K562 (cell line): ENCODE measurements at regions not wholly inside any gene's neighbourhood (a gene's known extent, or its start where the extent isn't known, plus 50 kb on each side); places are given as distances from the start of the nearest gene placed in this dataset.

ENCODE experiments used
- ATAC-seq: fragments of 200-7000 bp; cut with Tn5 transposase; 3 replicates; pipeline ENCODE4 v1.9.1; 2020; ENCODE audit warnings: moderate library complexity
- BruUV-seq: library from RNA; stranded (reverse); fragments of 400-500 nt; replicated peaks from 2 replicates; lab custom pipeline; 2021; lab: Mats Ljungman, UMichigan
- CTCF ChIA-PET: fragments of 300-600 bp; formaldehyde crosslinking; extraction: SDS; loops from one replicate; lab custom pipeline; 2021; ENCODE audit warnings: low intra/inter-chr PET ratio; lab: Yijun Ruan, JAX
- POLR2A ChIA-PET: fragments of 300-600, 350-650 bp; sonication (Branson Sonifier 250); formaldehyde crosslinking; extraction: SDS; loops from one replicate; lab custom pipeline; 2021; ENCODE audit warnings: antibody characterized with exemption, inconsistent platforms; lab: Yijun Ruan, JAX
- DNase-seq, 4 experiments: peaks; one replicate each; pipeline versions ENCODE4 v3.0.0 to v3.0.0-alpha.2; 2011 to 2018; ENCODE audit warnings: low spot score in 3 of 4, mixed read lengths in 3 of 4; ENCODE audit errors: extremely low read depth in 1 of 4
- FAIRE-seq: peaks from 2 replicates; lab custom pipeline; 2011; peaks lifted over from hg19 to GRCh38; lab: Jason Lieb, UNC
- H2AFZ ChIP-seq: 2 replicates; pipeline ENCODE4 v1.6.0; 2011; ENCODE audit warnings: low read depth, low read length, control low read depth, inconsistent platforms
- H3K27ac ChIP-seq: fragments of 200-600 bp; 3 replicates; pipeline ENCODE4 v1.8.0; 2011; ENCODE audit warnings: low read depth, mild to moderate bottlenecking, control low read depth, inconsistent platforms, low read length, moderate library complexity, mixed read lengths; ENCODE audit errors: extremely low read depth
- H3K27me3 ChIP-seq, 2 experiments: fragments of 300-600 bp in 1 of 2; 2 replicates in 1 of 2; 3 replicates in 1 of 2; pipeline versions ENCODE4 v1.6.0 to v1.8.0; 2011; ENCODE audit warnings: inconsistent platforms in 2 of 2, low read length in 2 of 2, mild to moderate bottlenecking in 1 of 2, mixed read lengths in 1 of 2, moderate library complexity in 1 of 2; ENCODE audit not compliant: control insufficient read depth in 2 of 2, insufficient read depth in 2 of 2
- H3K36me3 ChIP-seq: fragments of 300-600 bp; 3 replicates; pipeline ENCODE4 v1.8.0; 2011; ENCODE audit warnings: mild to moderate bottlenecking, low read length, inconsistent platforms; ENCODE audit not compliant: control insufficient read depth, insufficient read depth
- H3K4me1 ChIP-seq, 2 experiments: fragments of 200-600 bp in 1 of 2; replicated peaks in 1 of 2; 2 replicates in 1 of 2; 3 replicates in 1 of 2; pipeline versions ENCODE4 v1.5.1 to v1.8.0; 2011; ENCODE audit warnings: inconsistent platforms in 2 of 2, low read length in 2 of 2, mild to moderate bottlenecking in 1 of 2, mixed read lengths in 1 of 2, moderate library complexity in 1 of 2; ENCODE audit not compliant: control insufficient read depth in 2 of 2, insufficient read depth in 2 of 2
- H3K4me2 ChIP-seq: 2 replicates; pipeline ENCODE4 v1.6.1; 2011; ENCODE audit warnings: low read length, control low read depth, inconsistent platforms, mixed read lengths; ENCODE audit not compliant: insufficient read depth
- H3K4me3 ChIP-seq: fragments of 200-600 bp; sonication (generic), shearing (Covaris generic); 2 replicates; pipeline ENCODE4 v1.5.1; 2016; ENCODE audit warnings: control low read depth, inconsistent platforms
- H3K79me2 ChIP-seq: fragments of 200-600 bp; 3 replicates; pipeline ENCODE4 v1.8.0; 2011; ENCODE audit warnings: low read length, inconsistent platforms; ENCODE audit not compliant: control insufficient read depth, insufficient read depth
- H3K9ac ChIP-seq, 2 experiments: 2 replicates each; pipeline versions ENCODE4 v1.6.0 to v1.6.1; 2011; ENCODE audit warnings: low read depth in 2 of 2, low read length in 2 of 2, control low read depth in 1 of 2, inconsistent platforms in 1 of 2, mild to moderate bottlenecking in 1 of 2, mixed read lengths in 1 of 2; ENCODE audit not compliant: insufficient read depth in 1 of 2
- H3K9me1 ChIP-seq: one replicate; pipeline ENCODE4 v1.6.0; 2011; ENCODE audit warnings: inconsistent platforms, mild to moderate bottlenecking, low read length, moderate library complexity; ENCODE audit not compliant: control insufficient read depth, insufficient read depth
- H3K9me3 ChIP-seq: replicated peaks from 2 replicates; pipeline ENCODE4 v1.5.1; 2011; ENCODE audit warnings: low read depth, low read length, inconsistent platforms; ENCODE audit not compliant: control insufficient read depth, insufficient read depth
- H4K20me1 ChIP-seq: replicated peaks from 2 replicates; pipeline ENCODE4 v1.6.1; 2011; ENCODE audit warnings: low read length, inconsistent platforms, mixed read lengths; ENCODE audit not compliant: control insufficient read depth, insufficient read depth
- CBX1 ChIP-seq: sonication (generic); IDR thresholded peaks from 2 replicates; pipeline ENCODE4 v1.6.1; 2016; ENCODE audit warnings: antibody characterized with exemption, low read depth, mild to moderate bottlenecking
- CCNT2 ChIP-seq: IDR thresholded peaks from 2 replicates; pipeline ENCODE4 v1.6.1; 2011; ENCODE audit warnings: borderline replicate concordance, low read depth, mild to moderate bottlenecking, moderate library complexity, mixed read lengths, low read length; ENCODE audit not compliant: insufficient read length; ENCODE audit errors: extremely low read depth
- DACH1 ChIP-seq: fragments of 450-650 bp; IDR thresholded peaks from 2 replicates; pipeline ENCODE4 v1.6.1; 2018; ENCODE audit not compliant: partially characterized antibody
- EP300 ChIP-seq: IDR thresholded peaks from 2 replicates; pipeline ENCODE4 v1.6.1; 2012; ENCODE audit warnings: low read length, improper control_type of control experiment
- ESRRA ChIP-seq: fragments of 450-650 bp; IDR thresholded peaks from 2 replicates; pipeline ENCODE4 v1.6.1; 2014; ENCODE audit warnings: low read depth, mild to moderate bottlenecking, moderate library complexity, borderline replicate concordance
- HSF4 ChIP-seq: fragments of 250-450 bp; sonication (Bioruptor Pico); IDR thresholded peaks from 2 replicates; pipeline ENCODE4 v2.1.2; 2022; ENCODE audit warnings: mild to moderate bottlenecking, moderate library complexity, borderline replicate concordance
- KLF1 ChIP-seq: fragments of 450-650 bp; IDR thresholded peaks from 2 replicates; pipeline ENCODE4 v1.6.1; 2016; ENCODE audit warnings: missing genetic modification characterization, missing compliant biosample characterization
- KLF13 ChIP-seq: fragments of 450-650 bp; IDR thresholded peaks from 2 replicates; pipeline ENCODE4 v1.6.1; 2016; ENCODE audit warnings: missing genetic modification characterization, low read depth, mild to moderate bottlenecking, missing compliant biosample characterization, moderate library complexity, borderline replicate concordance
- MYC ChIP-seq, 2 experiments: fragments of 250-450 bp in 1 of 2; sonication (Bioruptor Pico) in 1 of 2; IDR thresholded peaks; 2 replicates each; pipeline versions ENCODE4 v1.5.1 to v1.6.1; 2012 to 2021; ENCODE audit warnings: low read depth in 2 of 2, borderline replicate concordance in 1 of 2, improper control_type of control experiment in 1 of 2, low read length in 1 of 2, mild to moderate bottlenecking in 1 of 2, moderate library complexity in 1 of 2
- NCOA4 ChIP-seq: fragments of 450-650 bp; IDR thresholded peaks from 2 replicates; pipeline ENCODE4 v1.6.1; 2018; ENCODE audit warnings: mild to moderate bottlenecking; ENCODE audit not compliant: partially characterized antibody
- PHF21A ChIP-seq: fragments of 450-650 bp; IDR thresholded peaks from 2 replicates; pipeline ENCODE4 v1.6.1; 2017; ENCODE audit warnings: low read depth, borderline replicate concordance
- RBM17 ChIP-seq: fragments of 200-400 bp; formaldehyde crosslinking; IDR thresholded peaks from 2 replicates; pipeline ENCODE4 v1.6.1; 2017; ENCODE audit warnings: low read depth, mild to moderate bottlenecking, low read length, borderline replicate concordance
- SREBF2 ChIP-seq: sonication (generic); formaldehyde crosslinking; IDR thresholded peaks from 2 replicates; pipeline ENCODE4 v1.4.0; 2020; ENCODE audit warnings: mild to moderate bottlenecking, missing genetic modification reagents
- YY1 ChIP-seq, 3 experiments: IDR thresholded peaks; 2 replicates each; pipeline ENCODE4 v1.6.1; 2011; ENCODE audit warnings: low read length in 2 of 3, mild to moderate bottlenecking in 2 of 3, moderate library complexity in 2 of 3, borderline replicate concordance in 1 of 3, control low read depth in 1 of 3, low read depth in 1 of 3; ENCODE audit not compliant: insufficient read depth in 3 of 3, insufficient replicate concordance in 2 of 3, control insufficient read depth in 1 of 3, insufficient read length in 1 of 3; ENCODE audit errors: extremely low read depth in 1 of 3
- ZNF239 ChIP-seq: fragments of 250-450 bp; sonication (Bioruptor Pico); IDR thresholded peaks from 2 replicates; pipeline ENCODE4 v1.4.0; 2020; ENCODE audit warnings: mild to moderate bottlenecking
- ZNF282 ChIP-seq: sonication (generic); formaldehyde crosslinking; IDR thresholded peaks from 2 replicates; pipeline ENCODE4 v1.8.1; 2023; ENCODE audit warnings: missing genetic modification reagents
- ZNF57 ChIP-seq: fragments of 450-650 bp; formaldehyde crosslinking; IDR thresholded peaks from 2 replicates; pipeline ENCODE4 v1.4.0; 2020; ENCODE audit warnings: mild to moderate bottlenecking, moderate library complexity
- WGBS: fragments of 100-300 bp; shearing (Covaris generic); methylation state at CpG from one replicate; pipeline ENCODE4 v1.1.6; 2016; ENCODE audit warnings: low coverage, mixed read lengths; ENCODE audit not compliant: insufficient coverage; ENCODE audit errors: missing lambda C conversion rate; 5-methylcytosine and 5-hydroxymethylcytosine counted together
- in situ Hi-C: fragments of 300-500 bp; cut with MboI; formaldehyde crosslinking; loops from 4 replicates; pipeline ENCODE4 v1.15.0; 2018; ENCODE audit warnings: inconsistent platforms, mixed read lengths
- intact Hi-C: fragments of 100-400 bp; cut with micrococcal nuclease; formaldehyde crosslinking; loops from 2 replicates; pipeline ENCODE4 v1.14.2; 2022
- TF ChIP-seq, protein P1 (sequence below): fragments of 450-650 bp; IDR thresholded peaks from 2 replicates; pipeline ENCODE4 v1.6.1; 2017; ENCODE audit warnings: mild to moderate bottlenecking, moderate library complexity
- TF ChIP-seq, protein P2 (sequence below): fragments of 450-650 bp; IDR thresholded peaks from 2 replicates; pipeline ENCODE4 v1.6.1; 2016; ENCODE audit warnings: low read depth, mild to moderate bottlenecking, moderate library complexity
- TF ChIP-seq, protein P3 (sequence below): IDR thresholded peaks from 2 replicates; pipeline ENCODE4 v1.6.1; 2014; ENCODE audit warnings: antibody characterized with exemption

DNA sequence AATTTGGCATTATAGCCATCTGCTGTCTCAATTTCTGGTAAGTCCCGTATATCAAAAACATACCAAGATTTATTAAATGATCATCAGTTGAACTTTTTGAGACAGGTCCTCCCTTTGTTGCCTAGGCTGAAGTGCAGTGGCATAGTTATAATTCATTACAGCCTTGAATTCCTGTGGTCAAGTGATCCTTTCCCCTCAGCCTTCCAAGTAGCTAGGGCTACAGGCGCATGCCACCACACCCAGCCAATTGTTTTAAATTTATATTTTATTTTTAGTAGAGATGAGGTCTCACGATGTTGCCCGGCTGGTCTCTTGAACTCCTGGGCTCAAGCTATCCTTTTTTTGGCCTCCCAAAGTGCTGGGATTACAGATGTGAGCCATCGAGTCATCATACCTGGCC, 418.9 kb downstream of the ARHGEF28 start:
- ChIA-PET POLR2A (interaction anchor here (0.6 to 0.9 kb wide), 2 partner anchors 109 to 126 kb away, joined by 3 read pairs; no protein-coding TSS in a partner anchor), CTCF (no interaction called here)
- DNase-seq (no peak), FAIRE-seq (no peak), ATAC-seq (no peak)
- Histone ChIP-seq H2AFZ (no peak overlapping the region), H3K27ac (no peak overlapping the region), H3K36me3 (no peaks in the 10 kb centered on the region), H3K4me1 (no peaks in the 10 kb centered on the region), H3K79me2 (no peaks in the 10 kb centered on the region), H4K20me1 (no peaks in the 10 kb centered on the region), H3K27me3 (no peaks in the 10 kb centered on the region), H3K9me3 (no peaks in the 10 kb centered on the region), H3K9me1 (no peaks in the 10 kb centered on the region), H3K4me3 (no peak overlapping the region), H3K4me2 (no peak overlapping the region)
- no TSS peak for BruUV-seq
- intact Hi-C loops: no loop called here
- TF ChIP-seq DACH1 (no peak), YY1 (IDR thresholded peaks at IDR 0.05; ENCODE audit: borderline replicate concordance in 1 of 3, control insufficient read depth in 1 of 3, extremely low read depth in 1 of 3, insufficient read depth in 3 of 3, insufficient read length in 1 of 3, insufficient replicate concordance in 2 of 3, low read depth in 1 of 3, low read length in 2 of 3) (no peak), MYC (IDR thresholded peaks at IDR 0.05; ENCODE audit: low read depth, low read length) (no peak), MYC (CRISPR knock-in tag; IDR thresholded peaks at IDR 0.05; ENCODE audit: borderline replicate concordance, low read depth) (no peak), ZNF57 (CRISPR knock-in tag) (no peak), HSF4 (no peak), ZNF282 (CRISPR knock-in tag) (no peak), CBX1 (no peak), RBM17 (no peak), SREBF2 (CRISPR knock-in tag) (no peak), KLF1 (no peak), ESRRA (no peak), ZNF239 (no peak), KLF13 (tag) (no peak), NCOA4 (no peak), PHF21A (no peak), CCNT2 (no peak), EP300 (no peak)
- TF ChIP-seq, protein P1, sequence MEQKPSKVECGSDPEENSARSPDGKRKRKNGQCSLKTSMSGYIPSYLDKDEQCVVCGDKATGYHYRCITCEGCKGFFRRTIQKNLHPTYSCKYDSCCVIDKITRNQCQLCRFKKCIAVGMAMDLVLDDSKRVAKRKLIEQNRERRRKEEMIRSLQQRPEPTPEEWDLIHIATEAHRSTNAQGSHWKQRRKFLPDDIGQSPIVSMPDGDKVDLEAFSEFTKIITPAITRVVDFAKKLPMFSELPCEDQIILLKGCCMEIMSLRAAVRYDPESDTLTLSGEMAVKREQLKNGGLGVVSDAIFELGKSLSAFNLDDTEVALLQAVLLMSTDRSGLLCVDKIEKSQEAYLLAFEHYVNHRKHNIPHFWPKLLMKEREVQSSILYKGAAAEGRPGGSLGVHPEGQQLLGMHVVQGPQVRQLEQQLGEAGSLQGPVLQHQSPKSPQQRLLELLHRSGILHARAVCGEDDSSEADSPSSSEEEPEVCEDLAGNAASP: no peak
- TF ChIP-seq, protein P2, sequence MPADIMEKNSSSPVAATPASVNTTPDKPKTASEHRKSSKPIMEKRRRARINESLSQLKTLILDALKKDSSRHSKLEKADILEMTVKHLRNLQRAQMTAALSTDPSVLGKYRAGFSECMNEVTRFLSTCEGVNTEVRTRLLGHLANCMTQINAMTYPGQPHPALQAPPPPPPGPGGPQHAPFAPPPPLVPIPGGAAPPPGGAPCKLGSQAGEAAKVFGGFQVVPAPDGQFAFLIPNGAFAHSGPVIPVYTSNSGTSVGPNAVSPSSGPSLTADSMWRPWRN: no peak
- TF ChIP-seq, protein P3, sequence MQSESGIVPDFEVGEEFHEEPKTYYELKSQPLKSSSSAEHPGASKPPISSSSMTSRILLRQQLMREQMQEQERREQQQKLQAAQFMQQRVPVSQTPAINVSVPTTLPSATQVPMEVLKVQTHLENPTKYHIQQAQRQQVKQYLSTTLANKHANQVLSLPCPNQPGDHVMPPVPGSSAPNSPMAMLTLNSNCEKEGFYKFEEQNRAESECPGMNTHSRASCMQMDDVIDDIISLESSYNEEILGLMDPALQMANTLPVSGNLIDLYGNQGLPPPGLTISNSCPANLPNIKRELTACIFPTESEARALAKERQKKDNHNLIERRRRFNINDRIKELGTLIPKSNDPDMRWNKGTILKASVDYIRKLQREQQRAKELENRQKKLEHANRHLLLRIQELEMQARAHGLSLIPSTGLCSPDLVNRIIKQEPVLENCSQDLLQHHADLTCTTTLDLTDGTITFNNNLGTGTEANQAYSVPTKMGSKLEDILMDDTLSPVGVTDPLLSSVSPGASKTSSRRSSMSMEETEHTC: no peak
- TF ChIP-seq, all 486 proteins: peak for 0
- H3K9ac ChIP-seq: no peak overlapping the region
- 3% methylated on average over 5 of the region's 5 CpGs for WGBS
- in situ Hi-C loops: loop anchor here (25.0 kb wide), 1 partner anchor 592 kb away; the partner anchor contains the start of gene ENC1
